OCI-LY3 (cell line): ENCODE measurements at regions not wholly inside any gene's neighbourhood (a gene's known extent, or its start where the extent isn't known, plus 50 kb on each side); places are given as distances from the start of the nearest gene placed in this dataset.
"Not testable (repeated sequence)": the region's sequence is repeated elsewhere in the genome, so short reads cannot be mapped to it uniquely, and the experiment has no call there.

ENCODE experiments used
- EZH2phosphoT487 ChIP-seq: fragments of 200-600 bp; shearing (Covaris generic); IDR thresholded peaks from 2 replicates; pipeline ENCODE4 v1.6.1; 2018; ENCODE audit warnings: antibody characterized with exemption, mixed run types, low read depth
- TF ChIP-seq, protein P1 (sequence below): fragments of 200-600, 300-600 bp; sonication (generic); IDR thresholded peaks from 2 replicates; pipeline ENCODE4 v1.5.1; 2014; ENCODE audit warnings: antibody characterized with exemption, low read length, low read depth

DNA sequence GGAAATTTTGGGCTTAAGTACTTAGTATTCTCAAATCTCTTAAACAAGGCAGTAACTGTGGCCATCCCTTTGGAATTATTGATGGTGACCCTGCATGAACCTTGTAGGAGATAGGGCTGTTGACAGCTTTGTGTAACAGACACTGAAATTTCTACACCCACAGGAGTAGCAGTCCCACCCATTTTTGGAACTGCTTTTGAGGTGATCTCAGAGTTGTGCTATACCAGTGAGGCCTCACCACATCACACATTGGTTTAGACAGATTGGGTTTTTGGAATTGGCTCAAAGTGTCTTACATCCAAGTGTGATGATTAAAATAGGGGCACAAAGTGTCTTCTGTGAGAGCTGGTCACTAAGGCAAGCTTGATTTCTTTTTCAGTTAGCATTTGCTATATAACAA, 105.6 kb upstream of the CRYM start:
- TF ChIP-seq, protein P1, sequence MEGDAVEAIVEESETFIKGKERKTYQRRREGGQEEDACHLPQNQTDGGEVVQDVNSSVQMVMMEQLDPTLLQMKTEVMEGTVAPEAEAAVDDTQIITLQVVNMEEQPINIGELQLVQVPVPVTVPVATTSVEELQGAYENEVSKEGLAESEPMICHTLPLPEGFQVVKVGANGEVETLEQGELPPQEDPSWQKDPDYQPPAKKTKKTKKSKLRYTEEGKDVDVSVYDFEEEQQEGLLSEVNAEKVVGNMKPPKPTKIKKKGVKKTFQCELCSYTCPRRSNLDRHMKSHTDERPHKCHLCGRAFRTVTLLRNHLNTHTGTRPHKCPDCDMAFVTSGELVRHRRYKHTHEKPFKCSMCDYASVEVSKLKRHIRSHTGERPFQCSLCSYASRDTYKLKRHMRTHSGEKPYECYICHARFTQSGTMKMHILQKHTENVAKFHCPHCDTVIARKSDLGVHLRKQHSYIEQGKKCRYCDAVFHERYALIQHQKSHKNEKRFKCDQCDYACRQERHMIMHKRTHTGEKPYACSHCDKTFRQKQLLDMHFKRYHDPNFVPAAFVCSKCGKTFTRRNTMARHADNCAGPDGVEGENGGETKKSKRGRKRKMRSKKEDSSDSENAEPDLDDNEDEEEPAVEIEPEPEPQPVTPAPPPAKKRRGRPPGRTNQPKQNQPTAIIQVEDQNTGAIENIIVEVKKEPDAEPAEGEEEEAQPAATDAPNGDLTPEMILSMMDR = not testable (repeated sequence)
- not testable (repeated sequence) for TF ChIP-seq EZH2phosphoT487
